ENCODE measurements at regions not wholly inside any gene's neighbourhood (a gene's known extent, or its start where the extent isn't known, plus 50 kb on each side); places are given as distances from the start of the nearest gene placed in this dataset.

GRCh38 chr1:81129366-81129765, 671.4 kb upstream of the ADGRL2 start:
- H3K9me3 ChIP-seq, result no peaks in the 10 kb centered on the region
- H3K27me3 ChIP-seq, result no peaks in the 10 kb centered on the region
- TF ChIP-seq CTCF (IDR thresholded peaks at IDR 0.05), result no peak
- H3K4me3 ChIP-seq, result no peak overlapping the region
- H3K36me3 ChIP-seq, result no peaks in the 10 kb centered on the region
- H3K4me1 ChIP-seq, result peaks cover 0 to 25% (median 3%) of the 10 kb centered on the region in 4 donors
- intact Hi-C loops (cut with DNase I; ENCODE audit: low total_unique reads), result no loop called here
- no peak for DNase-seq
- H3K27ac ChIP-seq, result no peak overlapping the region

GRCh38 chr1:81128079-81128478, 672.7 kb upstream of the ADGRL2 start:
- Histone ChIP-seq H3K9me3 (no peaks in the 10 kb centered on the region), H3K27me3 (no peaks in the 10 kb centered on the region), H3K27ac (no peak overlapping the region), H3K4me1 (peaks cover 0 to 25% (median 3%) of the 10 kb centered on the region in 4 donors), H3K4me3 (no peak overlapping the region), H3K36me3 (no peaks in the 10 kb centered on the region)
- DNase-seq, result no peak
- no peak for TF ChIP-seq CTCF (IDR thresholded peaks at IDR 0.05)
- intact Hi-C loops (cut with DNase I; ENCODE audit: low total_unique reads), result no loop called here

GRCh38 chr1:81126989-81127581, 673.6 kb upstream of the ADGRL2 start:
- H3K4me3 ChIP-seq, result no peak overlapping the region
- no peaks in the 10 kb centered on the region for H3K9me3 ChIP-seq
- no peak for TF ChIP-seq CTCF (IDR thresholded peaks at IDR 0.05)
- H3K27me3 ChIP-seq, result no peaks in the 10 kb centered on the region
- intact Hi-C loops (cut with DNase I; ENCODE audit: low total_unique reads), result no loop called here
- peaks cover 0 to 25% (median 3%) of the 10 kb centered on the region in 4 donors for H3K4me1 ChIP-seq
- no peak overlapping the region for H3K27ac ChIP-seq
- DNase-seq, result no peak
- H3K36me3 ChIP-seq, result no peaks in the 10 kb centered on the region

GRCh38 chr1:81125672-81126071, 675.1 kb upstream of the ADGRL2 start:
- H3K4me3 ChIP-seq, result no peak overlapping the region
- H3K4me1 ChIP-seq, result peaks cover 0 to 25% (median 3%) of the 10 kb centered on the region in 4 donors
- DNase-seq, result no peak
- H3K9me3 ChIP-seq, result no peaks in the 10 kb centered on the region
- no peak overlapping the region for H3K27ac ChIP-seq
- intact Hi-C loops (cut with DNase I; ENCODE audit: low total_unique reads), result no loop called here
- H3K27me3 ChIP-seq, result no peaks in the 10 kb centered on the region
- TF ChIP-seq CTCF (IDR thresholded peaks at IDR 0.05), result no peak
- H3K36me3 ChIP-seq, result no peaks in the 10 kb centered on the region

- intact Hi-C loops (cut with DNase I; ENCODE audit: low total_unique reads), result no loop called here
- H3K27me3 ChIP-seq, result no peaks in the 10 kb centered on the region
Measured at GRCh38 chr1:81121306-81121705, 679.4 kb upstream of the ADGRL2 start.

More at GRCh38 chr1:81121306-81121705, 679.4 kb upstream of the ADGRL2 start:
- no peaks in the 10 kb centered on the region for H3K9me3 ChIP-seq
- no peaks in the 10 kb centered on the region for H3K36me3 ChIP-seq
- H3K27ac ChIP-seq, result no peak overlapping the region
- no peak overlapping the region for H3K4me3 ChIP-seq
- TF ChIP-seq CTCF (IDR thresholded peaks at IDR 0.05), result no peak
- peaks cover 0 to 8% (median 0%) of the 10 kb centered on the region in 4 donors for H3K4me1 ChIP-seq
- DNase-seq, result no peak

All from tibial artery (tissue), 4 donors.